GM06990 (cell line): ENCODE measurements at regions not wholly inside any gene's neighbourhood (a gene's known extent, or its start where the extent isn't known, plus 50 kb on each side); places are given as distances from the start of the nearest gene placed in this dataset.
A peak's percentile ranks its signal among the peaks of the same experiment; 100 is the strongest.
"Not testable (repeated sequence)": the region's sequence is repeated elsewhere in the genome, so short reads cannot be mapped to it uniquely, and the experiment has no call there.

Experiments
- DNase-seq: peaks from one replicate; pipeline ENCODE4 v3.0.0-alpha.2; 2011; ENCODE audit not compliant: insufficient read length; ENCODE audit errors: extremely low read depth
- H3K27me3 ChIP-seq: replicated peaks from 2 replicates; pipeline ENCODE4 v1.6.0; 2011; ENCODE audit warnings: low read length; ENCODE audit not compliant: control insufficient read depth, insufficient read depth
- H3K36me3 ChIP-seq: 2 replicates; pipeline ENCODE4 v1.5.1; 2011; ENCODE audit warnings: low read length; ENCODE audit not compliant: control insufficient read depth, insufficient read depth
- H3K4me3 ChIP-seq: replicated peaks from 2 replicates; pipeline ENCODE4 v1.5.1; 2011; ENCODE audit warnings: low read depth, mild to moderate bottlenecking, control low read depth, low read length
- TF ChIP-seq, protein P1 (sequence below): IDR thresholded peaks from 2 replicates; pipeline ENCODE4 v1.5.1; 2011; ENCODE audit warnings: low read length, control low read depth, mild to moderate bottlenecking, inconsistent platforms; ENCODE audit not compliant: insufficient read depth, poor library complexity, severe bottlenecking

GRCh38 chr10:8316284-8316683 is 261.8 kb downstream of the GATA3 start:
- Histone ChIP-seq H3K27me3 (no peaks in the 10 kb centered on the region), H3K36me3 (no peaks in the 10 kb centered on the region), H3K4me3 (no peak overlapping the region)
- TF ChIP-seq, protein P1, sequence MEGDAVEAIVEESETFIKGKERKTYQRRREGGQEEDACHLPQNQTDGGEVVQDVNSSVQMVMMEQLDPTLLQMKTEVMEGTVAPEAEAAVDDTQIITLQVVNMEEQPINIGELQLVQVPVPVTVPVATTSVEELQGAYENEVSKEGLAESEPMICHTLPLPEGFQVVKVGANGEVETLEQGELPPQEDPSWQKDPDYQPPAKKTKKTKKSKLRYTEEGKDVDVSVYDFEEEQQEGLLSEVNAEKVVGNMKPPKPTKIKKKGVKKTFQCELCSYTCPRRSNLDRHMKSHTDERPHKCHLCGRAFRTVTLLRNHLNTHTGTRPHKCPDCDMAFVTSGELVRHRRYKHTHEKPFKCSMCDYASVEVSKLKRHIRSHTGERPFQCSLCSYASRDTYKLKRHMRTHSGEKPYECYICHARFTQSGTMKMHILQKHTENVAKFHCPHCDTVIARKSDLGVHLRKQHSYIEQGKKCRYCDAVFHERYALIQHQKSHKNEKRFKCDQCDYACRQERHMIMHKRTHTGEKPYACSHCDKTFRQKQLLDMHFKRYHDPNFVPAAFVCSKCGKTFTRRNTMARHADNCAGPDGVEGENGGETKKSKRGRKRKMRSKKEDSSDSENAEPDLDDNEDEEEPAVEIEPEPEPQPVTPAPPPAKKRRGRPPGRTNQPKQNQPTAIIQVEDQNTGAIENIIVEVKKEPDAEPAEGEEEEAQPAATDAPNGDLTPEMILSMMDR: no peak
- DNase-seq: no peak

DNA sequence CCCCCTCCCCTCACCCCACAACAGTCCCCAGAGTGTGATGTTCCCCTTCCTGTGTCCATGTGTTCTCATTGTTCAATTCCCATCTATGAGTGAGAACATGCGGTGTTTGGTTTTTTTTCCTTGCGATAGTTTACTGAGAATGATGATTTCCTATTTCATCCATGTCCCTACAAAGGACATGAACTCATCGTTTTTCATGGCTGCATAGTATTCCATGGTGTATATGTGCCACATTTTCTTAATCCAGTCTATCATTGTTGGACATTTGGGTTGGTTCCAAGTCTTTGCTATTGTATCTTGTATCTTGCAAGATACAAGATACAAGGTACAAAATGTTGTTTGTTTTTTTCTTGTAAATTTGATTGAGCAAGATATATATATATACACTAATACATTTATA is 263.9 kb downstream of the GATA3 start:
- not testable (repeated sequence) for DNase-seq, H3K36me3 ChIP-seq, H3K27me3 ChIP-seq, H3K4me3 ChIP-seq

DNA sequence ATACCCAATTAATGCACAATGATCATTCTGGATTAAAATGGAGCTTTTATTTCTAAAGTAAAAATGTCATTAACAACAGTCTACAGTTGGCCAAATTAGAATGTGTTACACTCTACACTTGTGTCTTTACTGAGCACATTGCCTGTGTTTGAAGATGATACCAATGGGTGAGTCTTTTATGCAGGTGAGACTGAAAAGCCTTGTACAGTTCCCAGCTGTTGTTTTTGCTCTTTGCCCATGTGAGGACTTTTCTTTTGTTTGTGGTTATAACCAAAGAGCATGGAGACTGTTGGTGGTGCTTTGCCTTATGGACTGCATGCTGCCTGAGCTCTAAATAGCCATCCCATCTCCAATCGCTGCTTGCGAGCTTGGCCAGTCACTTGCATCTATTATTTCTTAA is 264.5 kb downstream of the GATA3 start:
- DNase-seq: no peak
- H3K4me3 ChIP-seq: no peak overlapping the region
- TF ChIP-seq, protein P1: no peak

DNA sequence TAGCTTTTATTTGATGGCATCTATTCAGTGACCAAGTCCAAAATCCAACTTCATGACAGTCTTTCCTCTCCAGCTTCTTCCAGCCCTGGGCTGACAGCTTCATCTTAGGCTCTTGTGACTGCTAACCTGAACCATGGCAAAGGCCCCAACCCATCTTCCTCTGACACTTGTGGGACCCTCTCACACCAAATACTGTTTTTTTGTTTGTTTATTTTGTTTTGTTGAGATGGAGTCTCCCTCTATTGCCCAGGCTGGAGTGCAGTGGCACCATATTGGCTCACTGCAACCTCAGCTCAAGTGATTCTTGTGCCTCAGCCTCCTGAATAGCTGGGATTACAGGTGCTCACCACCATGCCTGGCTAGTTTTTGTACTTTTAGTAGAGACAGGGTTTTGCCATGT is 265.2 kb downstream of the GATA3 start:
- H3K36me3 ChIP-seq: no peaks in the 10 kb centered on the region
- no peak for DNase-seq
- TF ChIP-seq, protein P1: no peak
- no peaks in the 10 kb centered on the region for H3K27me3 ChIP-seq
- no peak overlapping the region for H3K4me3 ChIP-seq

More for the DNA sequence above, 264.5 kb downstream of the GATA3 start:
- Histone ChIP-seq H3K36me3 (no peaks in the 10 kb centered on the region), H3K27me3 (no peaks in the 10 kb centered on the region)

DNA sequence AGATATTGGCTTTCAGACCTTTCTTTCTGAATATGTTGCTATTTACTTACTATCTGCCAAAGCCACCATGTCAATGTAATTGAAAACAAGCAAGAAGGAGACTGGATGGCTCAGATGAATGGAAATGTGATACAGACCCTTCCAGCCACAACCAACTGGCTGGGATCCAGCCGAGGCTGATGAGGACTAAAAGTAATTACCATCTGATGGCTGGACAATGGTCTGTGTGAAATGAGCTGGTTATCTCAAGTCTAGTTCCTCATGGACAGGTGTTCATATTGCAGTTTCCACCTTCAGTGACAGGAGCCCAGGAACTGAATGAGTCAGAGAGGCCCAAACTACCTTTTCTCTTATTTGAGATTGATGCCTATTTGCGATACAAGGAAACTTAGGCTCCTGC is 267.5 kb downstream of the GATA3 start:
- DNase-seq: peak; percentile 55
- TF ChIP-seq, protein P1: no peak
- H3K27me3 ChIP-seq: no peaks in the 10 kb centered on the region
- H3K36me3 ChIP-seq: no peaks in the 10 kb centered on the region
- no peak overlapping the region for H3K4me3 ChIP-seq

GRCh38 chr10:8323428-8324054 is 269.1 kb downstream of the GATA3 start:
- no peak for DNase-seq
- Histone ChIP-seq H3K36me3 (no peaks in the 10 kb centered on the region), H3K27me3 (no peaks in the 10 kb centered on the region), H3K4me3 (no peak overlapping the region)
- TF ChIP-seq, protein P1: no peak
